Type B pancreatic cell (in vitro differentiated cells): ENCODE measurements at regions not wholly inside any gene's neighbourhood (a gene's known extent, or its start where the extent isn't known, plus 50 kb on each side); places are given as distances from the start of the nearest gene placed in this dataset.

Experiments
- DNase-seq: peaks from one replicate; pipeline ENCODE4 v3.0.0; 2021; ENCODE audit warnings: mixed read lengths; ENCODE audit not compliant: unreplicated experiment; ENCODE audit errors: extremely low spot score
- H3K27ac Mint-ChIP-seq: 2 replicates; pipeline ENCODE4 v1.8.0; 2021; ENCODE audit warnings: mild to moderate bottlenecking, mixed read lengths
- H3K27me3 Mint-ChIP-seq: 2 replicates; pipeline ENCODE4 v1.8.0; 2021; ENCODE audit warnings: mixed read lengths
- H3K36me3 Mint-ChIP-seq: 2 replicates; pipeline ENCODE4 v1.8.0; 2021; ENCODE audit warnings: mixed read lengths
- H3K4me1 Mint-ChIP-seq: one replicate; pipeline ENCODE4 v1.8.0; 2021; ENCODE audit warnings: mixed read lengths; ENCODE audit not compliant: unreplicated experiment
- H3K4me3 Mint-ChIP-seq: 2 replicates; pipeline ENCODE4 v1.8.0; 2021; ENCODE audit warnings: mild to moderate bottlenecking, mixed read lengths
- H3K9me3 Mint-ChIP-seq: 2 replicates; pipeline ENCODE4 v1.8.0; 2021; ENCODE audit warnings: mixed read lengths
- TF ChIP-seq, protein P1 (sequence below): fragments of 200-600 bp; sonication (generic); conservative IDR thresholded peaks from 2 replicates; pipeline ENCODE4 v1.5.0; 2021; ENCODE audit warnings: antibody characterized with exemption, mild to moderate bottlenecking

DNA sequence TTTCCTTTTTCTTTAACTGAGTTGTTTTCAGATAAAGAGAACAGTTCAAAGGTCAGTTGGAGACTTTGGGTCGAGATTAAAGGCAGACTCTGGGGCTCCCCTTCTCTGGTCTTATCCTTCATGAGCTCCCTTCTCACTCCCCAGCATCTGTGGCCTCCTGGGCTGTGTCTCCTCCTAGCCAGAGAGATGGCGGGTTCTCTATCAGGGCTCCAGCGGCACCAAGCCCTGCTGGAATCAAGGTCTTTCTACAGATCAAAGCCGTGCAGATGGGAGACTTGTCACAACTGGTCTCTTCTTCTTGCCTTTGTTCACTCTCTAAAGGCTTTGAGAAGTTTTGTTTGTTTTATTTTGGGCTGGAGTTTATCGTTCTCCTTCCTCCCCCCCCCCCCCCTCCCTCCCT lies 373.7 kb upstream of the C1orf174 start:
- peaks cover 5% of the 10 kb centered on the region for H3K9me3 Mint-ChIP-seq
- H3K4me3 Mint-ChIP-seq: no peak overlapping the region
- H3K27me3 Mint-ChIP-seq: peaks cover 17% of the 10 kb centered on the region
- H3K27ac Mint-ChIP-seq: no peak overlapping the region
- no peaks in the 10 kb centered on the region for H3K36me3 Mint-ChIP-seq
- DNase-seq: no peak
- peaks cover 9% of the 10 kb centered on the region for H3K4me1 Mint-ChIP-seq
- TF ChIP-seq, protein P1, sequence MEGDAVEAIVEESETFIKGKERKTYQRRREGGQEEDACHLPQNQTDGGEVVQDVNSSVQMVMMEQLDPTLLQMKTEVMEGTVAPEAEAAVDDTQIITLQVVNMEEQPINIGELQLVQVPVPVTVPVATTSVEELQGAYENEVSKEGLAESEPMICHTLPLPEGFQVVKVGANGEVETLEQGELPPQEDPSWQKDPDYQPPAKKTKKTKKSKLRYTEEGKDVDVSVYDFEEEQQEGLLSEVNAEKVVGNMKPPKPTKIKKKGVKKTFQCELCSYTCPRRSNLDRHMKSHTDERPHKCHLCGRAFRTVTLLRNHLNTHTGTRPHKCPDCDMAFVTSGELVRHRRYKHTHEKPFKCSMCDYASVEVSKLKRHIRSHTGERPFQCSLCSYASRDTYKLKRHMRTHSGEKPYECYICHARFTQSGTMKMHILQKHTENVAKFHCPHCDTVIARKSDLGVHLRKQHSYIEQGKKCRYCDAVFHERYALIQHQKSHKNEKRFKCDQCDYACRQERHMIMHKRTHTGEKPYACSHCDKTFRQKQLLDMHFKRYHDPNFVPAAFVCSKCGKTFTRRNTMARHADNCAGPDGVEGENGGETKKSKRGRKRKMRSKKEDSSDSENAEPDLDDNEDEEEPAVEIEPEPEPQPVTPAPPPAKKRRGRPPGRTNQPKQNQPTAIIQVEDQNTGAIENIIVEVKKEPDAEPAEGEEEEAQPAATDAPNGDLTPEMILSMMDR: no peak

DNA sequence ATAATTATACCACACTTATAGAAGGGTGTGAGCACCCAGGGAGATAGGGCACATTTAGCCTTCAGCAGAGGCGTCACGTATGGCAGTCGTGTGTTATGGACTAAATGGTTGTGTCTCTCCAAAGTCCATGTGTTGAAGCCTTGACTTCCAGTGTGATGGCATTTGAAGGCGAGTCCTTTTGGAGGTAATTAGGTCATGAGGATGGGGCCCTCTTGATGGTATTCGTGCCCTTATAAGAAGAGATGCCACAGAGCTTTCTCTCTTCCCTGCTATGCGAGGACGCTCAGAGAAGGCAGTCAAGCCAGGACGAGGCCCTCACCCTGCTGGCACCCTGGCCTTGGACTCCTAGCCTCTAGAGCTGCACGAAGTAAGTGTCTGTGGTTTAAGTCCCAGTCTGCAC lies 375.0 kb upstream of the C1orf174 start:
- Mint-ChIP-seq H3K27ac (no peak overlapping the region), H3K9me3 (peaks cover 5% of the 10 kb centered on the region), H3K36me3 (no peaks in the 10 kb centered on the region), H3K27me3 (peaks cover 17% of the 10 kb centered on the region), H3K4me1 (peaks cover 4% of the 10 kb centered on the region), H3K4me3 (no peak overlapping the region)
- DNase-seq: no peak
- TF ChIP-seq, protein P1: no peak

- TF ChIP-seq, protein P1: no peak
- H3K9me3 Mint-ChIP-seq: peaks cover 5% of the 10 kb centered on the region
- H3K4me3 Mint-ChIP-seq: no peak overlapping the region
- no peak for DNase-seq
- peaks cover 4% of the 10 kb centered on the region for H3K4me1 Mint-ChIP-seq
- no peaks in the 10 kb centered on the region for H3K36me3 Mint-ChIP-seq
- no peak overlapping the region for H3K27ac Mint-ChIP-seq
- H3K27me3 Mint-ChIP-seq: peaks cover 17% of the 10 kb centered on the region
Observed at GRCh38 chr1:4276238-4276637, 376.2 kb upstream of the C1orf174 start.

- TF ChIP-seq, protein P1: no peak
- Mint-ChIP-seq H3K4me1 (peaks cover 4% of the 10 kb centered on the region), H3K4me3 (no peak overlapping the region), H3K27ac (no peak overlapping the region), H3K36me3 (no peaks in the 10 kb centered on the region), H3K9me3 (peaks cover 5% of the 10 kb centered on the region), H3K27me3 (peaks cover 15% of the 10 kb centered on the region)
- no peak for DNase-seq
Observed at GRCh38 chr1:4277598-4277997, 376.8 kb upstream of the AJAP1 start.

DNA sequence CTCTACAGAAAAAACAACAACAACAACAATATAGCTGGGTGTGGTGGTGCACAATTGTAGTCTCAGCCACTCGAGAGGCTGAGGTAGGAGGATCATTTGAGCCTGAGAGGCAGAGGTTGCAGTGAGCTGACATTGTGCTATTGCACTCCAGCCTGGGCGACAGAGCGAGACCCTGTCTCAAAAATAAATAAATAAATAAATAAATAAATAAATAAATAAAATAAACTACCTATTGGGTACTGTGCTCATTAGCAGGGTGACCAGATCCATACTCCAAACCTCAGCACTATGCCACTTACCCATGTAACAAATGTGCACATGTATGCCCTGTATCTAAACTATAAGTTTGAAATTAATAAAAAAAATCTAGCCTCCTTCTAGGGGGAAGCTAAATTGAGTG lies 369.4 kb upstream of the AJAP1 start:
- no peak for DNase-seq
- Mint-ChIP-seq H3K36me3 (no peaks in the 10 kb centered on the region), H3K27ac (no peak overlapping the region), H3K9me3 (no peaks in the 10 kb centered on the region), H3K4me1 (no peaks in the 10 kb centered on the region), H3K4me3 (no peak overlapping the region), H3K27me3 (peaks cover 17% of the 10 kb centered on the region)
- TF ChIP-seq, protein P1: no peak

GRCh38 chr1:4292861-4293260 lies 361.5 kb upstream of the AJAP1 start:
- no peak overlapping the region for H3K4me3 Mint-ChIP-seq
- peaks cover 10% of the 10 kb centered on the region for H3K27me3 Mint-ChIP-seq
- no peak for DNase-seq
- H3K27ac Mint-ChIP-seq: no peak overlapping the region
- H3K9me3 Mint-ChIP-seq: no peaks in the 10 kb centered on the region
- H3K4me1 Mint-ChIP-seq: no peaks in the 10 kb centered on the region
- H3K36me3 Mint-ChIP-seq: no peaks in the 10 kb centered on the region
- TF ChIP-seq, protein P1: no peak
